Endometrium (tissue), 2 donors: ENCODE measurements at regions not wholly inside any gene's neighbourhood (a gene's known extent, or its start where the extent isn't known, plus 50 kb on each side); places are given as distances from the start of the nearest gene placed in this dataset.

Experiments
- FAIRE-seq: peaks from 2 replicates; lab custom pipeline; 2012; peaks lifted over from hg19 to GRCh38; lab: Jason Lieb, UNC
- donor health status: control.
- donor health status: control.

- FAIRE-seq = no peak
Measured at GRCh38 chr21:37967036-37967435, 50.8 kb upstream of the KCNJ6 start.

GRCh38 chr21:37968744-37969143, 52.5 kb upstream of the KCNJ6 start:
- no peak for FAIRE-seq

- FAIRE-seq = no peak
Measured at GRCh38 chr21:37970548-37970947, 54.3 kb upstream of the KCNJ6 start.

- FAIRE-seq = no peak
Measured at GRCh38 chr21:37971390-37971950, 55.2 kb upstream of the KCNJ6 start.

GRCh38 chr21:37974081-37974480, 57.8 kb upstream of the KCNJ6 start:
- no peak for FAIRE-seq

- no peak for FAIRE-seq
Measured at GRCh38 chr21:37982496-37983318, 66.5 kb upstream of the KCNJ6 start.

DNA sequence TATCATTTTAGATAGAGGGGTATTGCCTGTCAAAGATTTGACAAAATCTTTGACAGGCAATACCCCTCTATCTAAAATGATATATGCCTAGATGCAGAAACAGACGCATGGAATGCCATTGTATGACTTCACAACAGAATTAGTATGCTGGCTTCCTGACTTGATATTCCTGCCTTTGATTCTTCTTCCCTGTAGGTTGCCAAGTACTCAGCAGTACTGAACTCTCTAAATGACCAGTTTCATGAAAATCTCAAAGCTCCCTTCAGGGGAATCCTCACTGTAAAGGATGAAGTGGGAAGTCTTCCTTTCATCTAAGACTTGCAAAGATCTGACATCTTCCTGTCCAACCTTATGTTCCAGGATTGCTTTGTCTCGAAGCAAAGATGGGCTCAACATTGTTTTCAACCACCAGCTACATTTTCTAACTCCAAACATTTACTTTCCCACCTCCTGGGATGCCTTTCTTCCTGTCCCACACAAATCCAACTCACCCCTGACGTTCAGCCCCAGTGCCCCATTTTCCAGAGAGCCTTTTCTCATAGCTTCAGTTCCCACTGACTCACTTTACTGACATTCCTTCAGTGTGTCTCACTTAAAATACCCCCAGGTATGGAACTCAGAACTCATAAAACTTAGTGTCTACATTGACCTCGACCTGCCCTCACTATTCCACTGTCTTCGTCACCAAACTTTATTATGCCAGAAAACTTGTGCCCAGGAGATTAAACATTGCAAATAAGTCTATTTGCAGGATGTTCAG, 67.3 kb upstream of the KCNJ6 start:
- FAIRE-seq = no peak

GRCh38 chr21:37984416-37984815, 68.2 kb upstream of the KCNJ6 start:
- no peak for FAIRE-seq

DNA sequence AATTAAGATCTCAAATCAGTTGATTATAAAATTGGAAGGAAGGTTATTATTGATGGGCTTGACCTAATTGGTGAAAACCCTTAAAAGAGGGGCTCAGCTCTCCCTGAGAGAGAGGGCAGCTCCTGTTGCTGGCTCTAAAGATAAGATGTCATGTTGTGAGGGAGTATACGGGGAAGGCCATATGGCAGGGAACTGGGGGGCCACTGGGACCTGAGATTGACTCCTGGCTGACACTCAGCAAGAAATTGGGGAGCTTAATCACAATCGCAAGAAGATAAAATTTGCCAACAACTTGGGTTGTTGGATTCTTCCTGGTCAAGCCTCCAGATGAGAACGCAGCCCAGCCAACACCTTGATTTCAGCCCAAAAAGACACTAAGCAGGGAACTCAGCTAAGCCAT, 69.7 kb upstream of the KCNJ6 start:
- FAIRE-seq = no peak

- no peak for FAIRE-seq
Measured at GRCh38 chr21:37986751-37987399, 70.6 kb upstream of the KCNJ6 start.

DNA sequence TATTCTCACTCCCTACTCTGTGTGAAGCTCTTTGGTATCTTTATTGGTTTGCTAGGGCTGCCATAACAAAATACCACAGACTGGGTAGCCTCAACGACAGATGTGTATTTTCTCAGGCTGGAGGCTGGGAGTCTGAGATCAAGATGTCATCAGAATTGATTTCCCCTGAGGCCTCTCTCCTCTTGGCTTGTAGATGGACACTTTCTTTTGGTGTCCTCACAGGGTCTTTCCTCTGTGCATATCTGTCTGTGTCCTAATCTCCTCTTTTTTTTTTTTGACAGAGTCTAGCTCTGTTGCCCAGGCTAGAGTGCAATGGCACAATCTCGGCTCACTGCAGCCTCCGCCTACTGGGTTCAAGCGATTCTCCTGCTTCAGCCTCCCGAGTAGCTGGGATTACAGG, 71.4 kb upstream of the KCNJ6 start:
- FAIRE-seq = no peak

DNA sequence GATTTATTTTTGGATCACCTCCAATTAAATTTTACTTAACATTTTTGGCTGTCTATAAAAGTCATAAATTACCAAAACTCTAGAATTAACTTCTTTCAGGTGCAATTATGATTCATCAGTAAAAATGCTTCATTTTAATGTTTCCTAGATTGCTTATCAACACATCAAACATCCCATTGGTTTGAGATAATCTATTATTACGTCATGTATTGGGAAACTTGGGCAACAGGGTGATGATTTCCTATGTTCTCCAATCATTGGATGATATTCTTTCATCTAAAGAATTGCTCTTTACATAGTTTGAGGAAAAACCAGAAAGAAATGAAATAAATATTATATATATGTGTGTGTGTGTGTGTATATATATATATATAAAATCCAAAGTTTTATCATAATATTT, 76.8 kb upstream of the KCNJ6 start:
- FAIRE-seq = no peak

GRCh38 chr21:37994211-37994610, 78.0 kb upstream of the KCNJ6 start:
- no peak for FAIRE-seq

- FAIRE-seq = no peak
Measured at GRCh38 chr21:38012672-38013071, 96.4 kb upstream of the KCNJ6 start.

DNA sequence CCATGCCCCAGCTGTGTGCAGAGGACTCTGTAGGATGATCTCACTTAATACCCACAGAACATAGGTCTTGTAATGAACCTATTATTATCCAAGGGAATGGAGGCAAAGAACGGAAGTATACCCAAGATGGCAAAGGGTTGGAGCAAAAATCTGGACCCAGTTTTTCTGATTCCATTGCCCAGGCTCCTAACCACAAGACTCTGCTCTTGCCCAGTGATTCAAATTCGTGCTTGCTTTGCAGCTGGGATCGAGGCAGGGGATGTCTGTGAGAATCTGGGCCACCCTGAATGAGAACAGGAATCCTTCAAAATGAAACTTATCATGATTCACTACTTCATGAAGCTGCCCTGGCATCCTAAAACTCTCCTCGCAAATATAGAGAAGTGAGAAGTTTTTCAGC, 97.5 kb upstream of the KCNJ6 start:
- no peak for FAIRE-seq

GRCh38 chr21:38014298-38014697, 98.0 kb upstream of the KCNJ6 start:
- FAIRE-seq = no peak

GRCh38 chr21:38027901-38028498, 111.7 kb upstream of the KCNJ6 start:
- FAIRE-seq = no peak

- FAIRE-seq = no peak
Measured at GRCh38 chr21:38032082-38032801, 116.0 kb upstream of the KCNJ6 start.

- no peak for FAIRE-seq
Measured at GRCh38 chr21:38036016-38036415, 119.8 kb upstream of the KCNJ6 start.

- FAIRE-seq = no peak
Measured at GRCh38 chr21:38037416-38037815, 121.2 kb upstream of the KCNJ6 start.

DNA sequence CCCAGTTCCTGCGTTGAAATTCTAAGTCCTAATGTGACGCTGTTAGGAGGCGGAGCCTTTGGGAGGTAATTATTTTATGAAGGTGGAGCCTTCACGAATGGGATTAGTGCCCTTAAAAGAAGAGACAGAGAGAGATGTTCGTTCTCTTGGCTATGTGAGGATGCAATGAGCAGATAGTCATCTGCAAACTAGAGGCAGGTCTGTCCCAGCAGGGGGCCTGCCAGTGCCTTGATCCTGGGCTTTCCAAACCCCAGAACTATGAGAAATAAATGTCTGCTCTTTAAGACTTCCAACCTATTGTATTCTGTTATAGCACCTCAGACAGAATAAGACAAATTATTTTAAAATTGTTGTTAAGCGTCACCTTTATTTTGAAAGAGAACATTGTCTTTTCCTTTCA, 123.1 kb upstream of the KCNJ6 start:
- no peak for FAIRE-seq

DNA sequence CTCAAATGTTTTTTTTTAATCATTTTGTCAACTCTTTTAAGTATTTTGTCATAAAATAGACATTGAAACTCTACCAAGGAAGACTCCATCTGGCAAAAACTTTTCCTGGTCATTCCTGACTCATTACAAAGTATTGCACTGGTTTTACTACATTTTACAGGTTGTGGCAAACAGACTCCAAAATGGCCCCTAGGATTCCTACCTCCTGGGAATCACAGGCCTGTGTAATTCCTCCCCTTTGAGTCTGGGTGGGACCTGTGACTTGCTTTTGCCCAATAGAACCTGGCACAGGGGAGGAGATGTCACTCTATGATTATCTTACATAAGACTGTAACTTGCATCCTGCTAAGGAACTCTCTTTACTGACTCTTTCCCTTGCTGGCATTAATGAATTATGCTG, 123.6 kb upstream of the KCNJ6 start:
- FAIRE-seq = no peak
